CD4-positive, alpha-beta T cell treated with Interleukin-1 beta for 1 hour (primary cell): ENCODE measurements at regions not wholly inside any gene's neighbourhood (a gene's known extent, or its start where the extent isn't known, plus 50 kb on each side); places are given as distances from the start of the nearest gene placed in this dataset.
A peak's percentile ranks its signal among the peaks of the same experiment; 100 is the strongest.
"Not testable (repeated sequence)": the region's sequence is repeated elsewhere in the genome, so short reads cannot be mapped to it uniquely, and the experiment has no call there.

ENCODE experiments used
- DNase-seq, 2 donors: peaks; one replicate each; pipeline ENCODE4 v3.0.0-alpha.2; 2020 to 2022

DNA sequence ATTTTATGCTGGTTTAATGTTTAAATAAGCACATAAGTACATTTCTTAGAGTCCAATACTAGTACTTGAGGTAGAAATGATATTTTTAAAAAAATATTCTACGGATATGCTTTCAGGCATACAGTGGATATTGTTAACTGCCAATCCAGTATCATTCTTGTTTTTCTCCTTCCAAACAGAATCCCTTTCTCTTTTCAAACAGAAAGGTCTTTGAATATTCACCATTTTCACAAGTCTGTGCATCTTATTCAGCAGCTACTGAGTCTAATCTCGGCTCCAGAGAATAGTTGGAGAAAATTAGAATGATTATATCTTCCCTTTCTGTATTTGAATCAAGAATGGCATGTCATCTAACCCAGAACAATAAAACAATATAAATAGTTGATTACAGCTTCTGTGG lies 174.5 kb downstream of the GOLGA6L6 start:
- no peak for DNase-seq

GRCh38 chr15:20363591-20363990 lies 178.0 kb downstream of the GOLGA6L6 start:
- not testable (repeated sequence) for DNase-seq

DNA sequence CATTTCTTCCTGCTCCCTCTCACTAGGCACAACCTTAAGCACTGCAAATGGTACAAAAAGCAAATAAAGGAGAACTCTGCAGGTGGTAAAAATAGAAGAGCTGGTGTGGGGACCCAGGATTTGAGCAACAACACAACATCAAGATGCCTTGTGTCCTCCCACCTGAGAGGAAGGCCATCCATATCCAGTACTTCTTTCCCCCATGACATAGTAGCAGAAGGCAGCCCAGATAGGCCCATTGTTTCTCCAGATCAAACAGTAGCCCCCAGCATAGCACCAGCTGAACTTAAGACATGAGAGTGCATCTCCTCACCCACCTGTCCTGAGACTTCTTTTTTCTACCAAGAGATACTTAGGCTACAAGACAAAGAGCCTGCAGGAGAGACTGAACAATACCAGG lies 180.5 kb downstream of the GOLGA6L6 start:
- no peak for DNase-seq

- DNase-seq = no peak
These were observed 182.7 kb downstream of the GOLGA6L6 start for GRCh38 chr15:20358779-20359414.

DNA sequence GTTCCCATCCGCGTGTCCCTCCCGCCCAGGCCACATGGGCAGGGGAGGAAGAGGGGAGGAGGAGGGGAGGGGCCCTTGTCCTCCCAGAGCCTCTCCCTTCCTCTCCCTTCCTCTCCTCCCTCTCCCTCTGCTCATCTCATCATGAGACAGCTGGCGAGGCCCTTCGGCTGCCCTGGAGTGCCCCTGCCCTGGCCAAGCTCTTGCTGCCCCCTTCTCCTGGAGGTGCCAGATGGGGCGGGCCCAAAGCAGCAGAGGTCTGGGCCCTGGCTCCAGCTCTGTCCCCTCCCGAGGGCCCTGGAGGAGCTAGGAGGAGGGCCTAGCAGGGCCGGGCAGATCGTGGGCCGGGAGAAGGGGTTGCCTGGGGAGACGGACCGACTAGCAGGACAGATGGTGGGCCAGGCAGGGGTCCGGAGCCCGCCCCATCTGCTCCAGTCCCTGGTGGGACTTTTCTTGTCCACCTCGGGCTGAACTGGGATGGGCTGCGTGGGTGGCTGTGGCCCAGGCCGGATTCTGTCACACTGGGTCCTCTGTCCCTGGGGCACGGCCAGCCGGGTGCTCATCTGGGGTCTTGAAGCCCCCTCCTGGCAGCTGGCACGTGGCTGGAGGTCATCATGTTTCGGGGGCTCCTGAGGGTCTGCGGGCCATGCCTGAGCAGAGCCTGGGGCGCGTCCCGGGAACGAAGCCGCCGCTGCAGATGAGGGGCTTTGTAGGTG lies 183.4 kb downstream of the GOLGA6L6 start:
- peak in 1 of 2 donors; percentile 2 for DNase-seq

GRCh38 chr15:20357481-20358065 lies 184.0 kb downstream of the GOLGA6L6 start:
- DNase-seq = peak in 1 of 2 donors; percentile 3

DNA sequence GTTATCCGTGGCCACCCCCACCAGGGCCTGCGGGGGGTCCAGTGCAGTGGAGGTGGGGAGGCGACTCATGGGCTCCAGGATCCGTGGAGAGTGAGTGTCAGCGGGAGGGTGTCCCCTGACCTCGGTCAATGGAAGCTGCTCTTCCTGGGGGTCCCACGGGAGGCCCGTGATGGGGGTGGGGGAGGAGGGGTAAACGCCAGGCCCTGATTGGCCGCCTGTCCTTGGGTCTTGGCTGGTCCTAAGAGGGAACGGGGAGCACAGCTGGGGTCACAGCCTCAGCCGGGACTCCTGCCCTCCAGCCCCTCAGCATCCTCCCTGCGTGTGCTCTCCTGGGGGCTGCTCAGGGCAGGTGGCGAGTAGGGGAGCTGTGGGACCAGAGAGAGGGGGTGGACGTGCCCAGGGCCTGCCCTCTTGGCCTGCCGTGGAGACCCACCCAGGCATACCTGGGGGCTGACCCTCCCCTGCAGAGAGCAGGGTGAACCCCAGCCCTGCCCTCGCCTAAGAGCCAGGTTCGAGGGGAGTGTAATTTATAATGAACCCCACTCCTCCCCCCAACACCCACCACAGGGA lies 184.6 kb downstream of the GOLGA6L6 start:
- DNase-seq = peak in 1 of 2 donors; percentile 1

DNA sequence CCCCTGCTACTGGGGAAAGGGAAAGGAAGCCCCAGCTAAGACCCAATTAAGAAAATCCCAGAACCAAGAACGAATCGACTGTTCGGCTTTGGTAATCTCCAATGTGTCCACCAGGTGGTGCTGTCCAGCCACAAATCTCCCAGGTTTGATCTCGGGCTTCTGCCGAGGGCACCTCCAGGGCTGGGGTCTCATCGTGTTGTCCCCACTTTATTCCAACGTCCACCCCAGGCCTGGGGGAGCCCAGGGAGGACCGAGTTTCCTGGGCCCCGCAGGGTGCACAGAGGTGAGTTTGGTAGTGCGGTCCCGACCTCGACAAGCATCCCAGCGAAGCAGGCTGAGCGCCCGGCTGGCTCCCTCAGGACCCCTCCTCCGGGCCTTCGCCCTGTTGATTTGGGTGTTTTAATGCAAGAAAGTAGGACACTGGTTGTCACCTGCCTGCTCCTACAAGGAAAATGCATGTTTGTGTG lies 185.1 kb downstream of the GOLGA6L6 start:
- peak; percentile 75 to 76 for DNase-seq

DNA sequence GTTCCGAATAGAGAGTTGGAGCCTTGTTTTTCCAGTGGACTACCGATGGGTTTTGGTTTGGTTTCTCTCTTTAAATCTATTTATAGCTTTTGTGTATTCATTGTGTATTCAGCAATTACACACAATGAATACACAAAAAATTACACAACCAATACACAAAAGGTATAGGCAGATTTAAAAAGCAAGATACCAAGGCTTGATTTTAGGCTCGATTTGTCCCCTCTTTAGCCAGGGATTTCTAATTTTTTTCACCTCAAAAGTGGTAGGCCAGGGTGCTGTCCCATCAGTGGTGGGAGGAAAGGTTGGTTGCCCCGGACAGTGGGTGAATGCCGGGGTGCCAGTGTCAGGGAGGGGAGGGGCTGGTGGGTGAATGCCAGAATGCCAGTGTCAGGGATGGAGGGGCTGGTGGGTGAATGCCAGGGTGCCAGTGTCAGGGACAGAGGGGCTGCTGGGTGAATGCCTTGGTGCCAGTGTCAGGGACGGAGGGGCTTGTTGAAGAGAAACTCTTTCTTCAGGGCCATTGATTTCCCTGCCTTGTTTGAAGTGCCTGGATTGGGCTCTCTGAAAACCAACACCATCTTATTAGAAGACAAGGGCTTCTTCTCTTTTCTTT lies 186.2 kb downstream of the GOLGA6L6 start:
- DNase-seq = no peak

DNA sequence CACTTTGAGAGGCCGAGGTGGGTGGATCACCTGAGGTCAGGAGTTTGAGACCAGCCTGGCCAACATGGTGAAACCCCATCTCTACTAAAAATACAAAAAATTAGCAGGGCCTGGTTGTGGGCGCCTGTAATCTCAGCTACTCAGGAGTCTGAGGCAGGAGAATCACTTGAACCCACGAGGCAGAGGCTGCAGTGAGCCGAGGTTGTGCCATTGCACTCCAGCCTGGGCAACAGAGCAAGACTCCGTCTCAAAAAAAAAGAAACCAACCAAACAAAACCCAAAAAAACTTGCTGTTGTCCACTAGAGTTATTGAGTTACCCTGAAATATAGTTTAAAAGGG lies 186.7 kb downstream of the GOLGA6L6 start:
- DNase-seq = not testable (repeated sequence)

DNA sequence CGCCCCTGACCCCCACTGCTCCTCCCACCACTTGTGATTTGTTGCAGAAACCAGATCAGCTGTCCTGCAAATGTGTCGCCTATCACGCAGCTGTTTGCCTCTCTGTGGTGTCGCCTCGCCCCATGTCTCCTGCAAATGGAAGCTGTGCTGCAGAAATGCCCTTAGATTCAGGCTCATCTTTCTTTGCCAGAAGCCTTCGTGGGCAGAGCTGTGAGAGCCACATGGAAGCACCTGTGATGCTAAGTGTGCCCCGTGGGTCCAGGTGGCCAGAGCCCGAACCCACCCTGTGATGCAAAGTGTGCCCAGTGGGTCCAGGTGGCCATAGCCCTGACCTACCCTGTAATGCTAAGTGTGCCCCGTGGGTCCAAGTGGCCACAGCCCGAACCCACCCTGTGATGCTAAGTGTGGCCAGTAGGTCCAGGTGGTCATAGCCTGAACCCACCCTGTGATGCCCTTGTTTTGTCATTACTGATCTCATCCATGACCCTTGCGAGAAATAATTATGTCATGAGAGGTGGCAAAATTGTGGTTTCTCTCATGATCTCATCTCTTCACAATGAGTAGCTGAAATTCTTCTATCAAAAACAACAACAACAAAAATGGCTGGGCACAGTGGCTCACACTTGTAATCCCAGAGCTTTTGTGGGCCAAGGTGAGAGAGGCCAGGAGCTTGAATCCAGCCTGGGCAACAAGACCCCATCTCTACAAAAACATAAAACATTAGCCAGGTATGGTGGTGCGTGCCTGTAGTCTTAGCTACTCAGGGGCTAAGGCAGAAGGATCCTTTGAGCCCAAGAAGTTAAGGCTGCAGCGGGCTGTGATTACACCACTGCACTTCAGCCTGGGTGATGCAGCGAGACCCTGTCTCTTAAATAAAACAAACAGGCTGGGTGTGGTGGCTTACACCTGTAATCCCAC lies 187.4 kb downstream of the GOLGA6L6 start:
- DNase-seq = peak in 1 of 2 donors; percentile 8

GRCh38 chr15:20352241-20353200 lies 189.1 kb downstream of the GOLGA6L6 start:
- DNase-seq = no peak

- no peak for DNase-seq
These were observed 190.1 kb downstream of the GOLGA6L6 start for GRCh38 chr15:20351448-20351971.

DNA sequence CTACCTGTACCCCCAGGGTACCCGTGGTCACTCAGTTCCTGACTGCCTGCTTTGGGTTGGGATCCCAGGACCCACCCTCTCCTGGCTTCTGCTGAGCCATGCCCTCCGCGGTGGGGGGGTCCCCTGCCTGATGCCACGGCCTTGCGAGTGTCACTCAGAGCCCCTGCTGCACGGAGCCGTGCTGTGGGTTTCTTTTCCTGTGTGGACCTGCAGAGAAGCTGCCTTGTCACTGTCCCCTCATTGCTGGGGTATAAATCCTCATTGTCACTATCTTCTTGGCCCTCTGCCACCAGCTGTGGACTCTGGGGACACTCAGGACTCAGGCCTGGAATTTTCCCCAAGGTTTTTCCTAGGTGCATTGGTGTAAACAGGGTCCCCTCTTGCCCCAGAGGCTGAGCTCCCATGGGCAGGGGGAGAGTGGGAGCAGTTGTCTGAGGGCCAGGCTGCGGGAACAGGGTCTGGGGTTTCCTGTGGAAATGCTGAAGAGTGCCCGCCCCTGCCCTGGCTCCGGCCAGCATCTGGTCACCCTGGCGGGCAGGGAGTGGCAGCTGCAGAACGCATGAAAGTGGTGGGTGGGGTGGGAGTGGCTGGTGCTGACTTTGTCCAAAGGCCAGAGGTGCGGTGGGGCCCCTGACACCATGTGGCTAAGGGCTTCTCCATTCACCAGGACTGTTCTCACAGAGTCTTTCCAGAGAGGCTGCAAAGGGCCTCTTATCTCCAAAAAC lies 191.7 kb downstream of the GOLGA6L6 start:
- peak in 1 of 2 donors; percentile 7 for DNase-seq

GRCh38 chr15:20348900-20349773 lies 192.5 kb downstream of the GOLGA6L6 start:
- peak in 1 of 2 donors; percentile 1 for DNase-seq

GRCh38 chr15:20348291-20348899 lies 193.2 kb downstream of the GOLGA6L6 start:
- no peak for DNase-seq

GRCh38 chr15:20346082-20346805 lies 195.4 kb downstream of the GOLGA6L6 start:
- peak in 1 of 2 donors; percentile 0 for DNase-seq
